HuH-7.5 (cell line): ENCODE measurements at regions not wholly inside any gene's neighbourhood (a gene's known extent, or its start where the extent isn't known, plus 50 kb on each side); places are given as distances from the start of the nearest gene placed in this dataset.
"Not testable (repeated sequence)": the region's sequence is repeated elsewhere in the genome, so short reads cannot be mapped to it uniquely, and the experiment has no call there.

Experiments used
- DNase-seq: peaks from one replicate; pipeline ENCODE4 v3.0.0; 2011; ENCODE audit warnings: low spot score

- no peak for DNase-seq
These were observed 52.2 kb upstream of the C10orf90 start for GRCh38 chr10:126722726-126723125.

GRCh38 chr10:126723226-126723625, 52.7 kb upstream of the C10orf90 start:
- DNase-seq: no peak

GRCh38 chr10:126729314-126729870, 58.9 kb upstream of the C10orf90 start:
- no peak for DNase-seq

DNA sequence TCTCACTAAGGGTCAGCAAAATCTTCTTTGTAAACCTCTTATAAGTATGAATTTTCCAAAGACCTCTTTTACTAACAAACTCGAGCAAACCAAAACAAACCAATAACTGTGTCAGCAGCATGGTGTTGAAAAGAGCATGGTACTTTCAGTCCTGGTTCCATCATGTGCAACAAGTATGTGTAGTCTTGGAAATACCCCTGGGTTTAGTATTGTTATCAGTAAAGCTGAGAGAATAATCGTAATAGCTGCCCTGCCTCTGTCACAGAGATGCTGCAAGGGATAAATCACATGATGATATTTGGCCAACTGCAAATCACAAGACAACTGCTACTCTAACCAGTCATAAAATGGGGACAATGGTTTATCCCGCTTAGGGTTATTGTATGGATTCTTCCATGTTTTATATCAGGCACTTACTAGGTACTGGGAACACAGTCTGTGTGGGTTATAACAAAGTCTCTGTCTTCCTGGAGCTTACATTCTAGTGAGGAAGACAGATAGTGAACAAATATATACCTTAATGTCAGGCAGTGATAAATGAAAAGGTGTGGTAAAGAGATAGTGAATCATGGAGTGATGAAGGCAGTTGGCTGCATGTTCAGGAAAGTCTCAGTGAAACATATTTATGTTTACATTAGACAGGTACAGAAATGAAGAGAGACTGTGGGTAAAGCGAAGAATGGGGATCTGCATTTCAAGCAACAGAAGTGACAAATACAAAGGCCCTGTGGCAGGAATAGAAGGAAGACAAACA, 60.5 kb upstream of the C10orf90 start:
- no peak for DNase-seq

GRCh38 chr10:126731610-126731990, 61.1 kb upstream of the C10orf90 start:
- DNase-seq: no peak

GRCh38 chr10:126732308-126732707, 61.8 kb upstream of the C10orf90 start:
- no peak for DNase-seq

- DNase-seq: no peak
These were observed 62.4 kb upstream of the C10orf90 start for GRCh38 chr10:126732868-126733267.

DNA sequence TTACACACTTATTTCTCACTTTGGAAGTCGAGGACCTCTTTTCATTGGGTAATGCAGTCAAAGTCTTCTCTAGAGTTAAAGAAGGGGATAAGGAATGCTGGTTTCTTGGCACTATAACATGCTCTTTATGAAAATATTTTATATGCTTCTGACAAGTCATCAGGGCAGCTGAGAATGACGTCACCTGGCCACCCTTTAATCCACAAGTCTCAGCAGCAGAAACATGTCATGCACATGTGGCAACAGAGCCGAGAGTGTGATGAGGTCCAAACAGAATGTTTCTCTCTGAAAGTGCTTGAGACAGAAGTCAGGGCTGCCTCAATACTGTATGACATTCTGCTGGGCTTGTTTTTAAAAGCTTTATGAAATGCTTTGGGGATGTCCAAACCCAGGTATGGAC, 63.5 kb upstream of the C10orf90 start:
- DNase-seq: no peak

- DNase-seq: no peak
These were observed 64.5 kb upstream of the C10orf90 start for GRCh38 chr10:126734967-126735366.

GRCh38 chr10:126736142-126736541, 65.6 kb upstream of the C10orf90 start:
- DNase-seq: no peak

GRCh38 chr10:126736727-126737126, 66.2 kb upstream of the C10orf90 start:
- no peak for DNase-seq

GRCh38 chr10:126738001-126738400, 67.5 kb upstream of the C10orf90 start:
- no peak for DNase-seq

DNA sequence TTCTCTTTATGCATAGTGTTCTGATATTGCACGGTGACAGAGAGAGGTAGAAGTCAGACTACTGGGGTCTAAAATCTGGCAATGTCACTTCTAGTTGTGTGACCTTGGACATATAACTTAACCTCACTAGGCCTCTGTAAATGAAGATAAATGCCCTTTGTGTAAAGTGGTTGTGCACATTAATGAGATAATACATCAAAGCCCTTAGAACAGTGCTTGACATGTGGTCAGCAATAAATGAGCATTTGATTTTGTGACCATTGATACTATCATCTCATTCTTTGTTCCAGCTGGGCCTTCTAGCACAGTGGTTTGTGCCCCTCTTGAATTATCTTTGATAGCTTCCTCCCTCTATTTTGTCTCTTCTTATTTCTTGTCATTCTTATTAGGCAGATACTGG, 74.1 kb upstream of the C10orf90 start:
- DNase-seq: no peak

GRCh38 chr10:126749015-126749655, 78.6 kb upstream of the C10orf90 start:
- peak; percentile 12 for DNase-seq

DNA sequence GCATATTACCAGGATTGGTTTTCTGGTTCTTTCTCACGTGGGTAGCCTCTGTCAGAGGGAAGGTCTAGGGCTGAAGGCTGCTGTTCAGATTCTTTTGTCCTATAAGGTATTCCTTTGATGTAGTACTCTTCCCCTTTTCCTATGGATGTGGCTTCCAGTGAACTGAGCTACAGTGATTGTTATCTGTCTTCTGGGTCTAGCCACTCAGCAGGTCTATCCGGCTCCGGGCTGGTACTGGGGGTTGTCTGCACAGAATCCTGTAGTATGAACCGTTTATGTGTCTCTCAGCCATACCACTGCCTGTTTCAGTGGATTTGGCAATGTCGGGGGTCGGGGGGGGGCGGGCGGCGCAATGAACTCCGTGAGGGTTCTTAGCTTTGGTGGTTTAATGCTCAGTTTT, 84.5 kb upstream of the C10orf90 start:
- DNase-seq: no peak

DNA sequence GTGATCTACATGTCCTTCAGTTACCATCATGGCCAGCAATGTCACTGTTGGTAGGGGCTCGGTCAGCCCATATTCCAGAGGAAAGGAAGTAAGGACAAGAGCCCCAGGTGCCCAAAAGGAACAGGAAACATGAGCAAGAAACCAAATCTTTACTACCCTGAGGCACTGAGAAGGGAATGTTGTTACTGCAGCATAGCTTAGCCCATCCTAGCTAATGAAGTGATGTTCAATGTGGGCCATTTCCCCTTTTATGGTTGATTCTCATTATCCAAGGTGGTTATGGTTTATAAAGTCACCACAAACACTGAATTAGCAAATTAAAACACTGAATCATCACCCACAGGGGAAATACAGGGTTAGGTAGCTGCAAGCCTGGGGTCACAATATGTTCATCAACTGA, 88.4 kb upstream of the C10orf90 start:
- DNase-seq: no peak

GRCh38 chr10:126759531-126759930, 89.0 kb upstream of the C10orf90 start:
- no peak for DNase-seq

DNA sequence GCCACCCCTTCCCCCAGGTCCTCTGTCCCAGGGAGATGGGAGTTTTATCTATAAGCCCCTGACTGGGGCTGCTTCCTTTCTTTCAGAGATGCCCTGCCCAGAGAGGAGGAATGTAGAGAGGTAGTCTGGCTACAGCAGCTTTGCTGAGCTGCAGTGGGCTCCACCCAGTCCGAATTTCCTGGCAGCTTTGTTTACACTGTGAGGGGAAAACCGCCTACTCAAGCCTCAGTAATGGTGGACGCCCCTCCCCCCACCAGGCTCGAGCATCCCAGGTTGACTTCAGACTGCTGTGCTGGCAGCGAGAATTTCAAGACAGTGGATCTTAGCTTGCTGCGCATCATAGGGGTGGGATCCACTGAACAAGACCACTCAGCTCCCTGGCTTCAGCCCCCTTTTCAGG, 96.2 kb upstream of the C10orf90 start:
- not testable (repeated sequence) for DNase-seq

DNA sequence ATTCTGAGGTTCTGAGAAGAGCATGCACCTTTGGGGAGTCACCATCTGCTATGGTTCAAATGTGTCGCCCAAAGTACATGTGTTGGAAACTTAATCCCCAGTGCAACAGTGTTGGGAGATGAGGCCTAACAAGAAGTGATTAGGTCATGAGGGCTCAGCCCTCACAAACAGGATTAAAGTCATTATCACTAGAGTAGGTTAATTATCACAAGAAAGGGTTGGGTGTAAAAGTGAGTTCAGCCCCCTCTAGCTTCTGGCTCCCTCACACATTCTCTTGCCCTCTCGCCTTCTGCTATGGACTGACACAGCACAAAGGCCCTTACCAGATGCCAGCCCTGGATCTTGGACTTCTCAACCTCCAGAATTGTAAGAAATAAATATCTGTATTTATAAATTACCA, 100.3 kb upstream of the C10orf90 start:
- no peak for DNase-seq

GRCh38 chr10:126776168-126776567, 105.7 kb upstream of the C10orf90 start:
- no peak for DNase-seq

- DNase-seq: no peak
These were observed 107.2 kb upstream of the C10orf90 start for GRCh38 chr10:126777714-126778113.

DNA sequence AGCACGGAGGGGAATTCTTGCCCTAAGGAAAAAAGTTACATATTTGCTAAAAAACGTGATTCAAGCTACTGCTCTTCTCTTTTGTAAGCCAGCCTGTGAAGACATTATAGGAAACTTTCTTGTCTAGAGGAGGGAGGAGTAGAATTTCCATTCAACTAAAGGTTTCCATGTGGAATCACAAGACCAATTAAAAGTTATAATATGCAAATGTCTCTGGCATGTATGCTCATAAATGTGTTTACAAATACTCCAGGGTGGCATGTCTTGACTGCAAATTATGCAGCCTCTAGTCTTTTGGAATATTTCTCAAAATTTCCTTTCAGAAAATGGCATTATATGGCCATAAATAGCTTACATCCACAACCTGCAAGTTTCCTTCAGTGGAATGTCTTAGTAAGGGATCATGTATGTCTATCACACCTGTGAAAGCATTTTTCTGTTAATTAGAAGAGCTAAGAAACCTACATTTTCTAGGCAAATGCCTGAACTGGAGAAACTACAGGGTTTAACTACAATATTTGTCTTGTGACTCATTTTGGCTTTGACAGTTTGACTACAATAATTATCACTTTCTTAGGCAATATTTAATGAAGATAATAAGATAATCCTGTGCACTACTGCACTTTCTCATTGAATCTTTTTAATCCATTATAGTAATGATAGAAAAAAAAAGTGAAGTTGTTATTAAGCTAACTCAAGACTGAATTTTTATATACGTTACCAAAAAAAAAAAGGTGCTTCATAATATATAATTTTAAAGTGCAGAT, 111.1 kb upstream of the C10orf90 start:
- DNase-seq: no peak
